Ovary (tissue), 3 donors: ENCODE measurements at regions not wholly inside any gene's neighbourhood (a gene's known extent, or its start where the extent isn't known, plus 50 kb on each side); places are given as distances from the start of the nearest gene placed in this dataset.

Experiments
- CTCF ChIP-seq, 3 donors: fragments of 450-650 bp in 2 of 3; fragments of 200-600 bp in 1 of 3; IDR thresholded peaks; one replicate each; pipeline versions ENCODE4 v1.5.1 to v1.8.0; 2016 to 2022; ENCODE audit warnings: antibody characterized with exemption in 3 of 3, mild to moderate bottlenecking in 1 of 3
- EP300 ChIP-seq: sonication (generic); formaldehyde crosslinking; IDR thresholded peaks from one replicate; pipeline ENCODE4 v1.6.1; 2017; ENCODE audit warnings: antibody characterized with exemption
- donor health status: DM: no; HTN: no; CAD: no.

DNA sequence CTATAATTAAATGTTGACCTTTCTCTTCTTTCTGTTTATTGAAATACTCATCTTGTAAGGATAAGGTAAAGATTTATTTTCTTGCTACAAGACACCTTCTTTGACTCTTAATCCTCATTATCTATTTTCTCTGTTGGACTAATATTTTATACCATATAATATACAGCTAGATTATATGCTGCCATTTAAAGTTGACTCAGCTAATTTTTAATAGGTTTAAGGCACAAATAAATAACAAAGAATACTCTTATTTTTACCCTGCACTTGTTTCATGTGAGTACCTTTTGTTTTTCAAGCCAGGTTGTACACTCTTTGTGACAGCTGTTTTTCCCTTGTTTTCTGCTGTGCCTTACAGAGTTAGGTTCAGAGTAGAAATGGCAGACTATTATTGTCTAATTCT, 83.9 kb upstream of the ASCC3 start:
- TF ChIP-seq CTCF (IDR thresholded peaks at IDR 0.05) (no peak), EP300 (no peak)
